Sigmoid colon (tissue), 6 donors: ENCODE measurements at regions not wholly inside any gene's neighbourhood (a gene's known extent, or its start where the extent isn't known, plus 50 kb on each side); places are given as distances from the start of the nearest gene placed in this dataset.

Experiments
- DNase-seq: peaks from one replicate; pipeline ENCODE4 v3.0.0-alpha.2; 2019
- H3K27ac ChIP-seq, 4 donors: fragments of 200-600 bp; sonication (generic); one replicate each; pipeline ENCODE4 v1.5.1; 2016 to 2019; ENCODE audit warnings: mild to moderate bottlenecking in 1 of 4
- H3K27me3 ChIP-seq, 3 donors: fragments of 200-600 bp; sonication (generic); one replicate each; pipeline ENCODE4 v1.5.1; 2019; ENCODE audit warnings: mild to moderate bottlenecking in 1 of 3
- H3K36me3 ChIP-seq, 4 donors: fragments of 200-600 bp; sonication (generic); one replicate each; pipeline ENCODE4 v1.5.1; 2016 to 2019
- H3K4me1 ChIP-seq, 4 donors: fragments of 200-600 bp; sonication (generic); one replicate each; pipeline ENCODE4 v1.5.1; 2017 to 2019
- H3K4me3 ChIP-seq, 4 donors: fragments of 200-600 bp; sonication (generic); one replicate each; pipeline ENCODE4 v1.5.1; 2017 to 2019; ENCODE audit warnings: mild to moderate bottlenecking in 2 of 4, moderate library complexity in 1 of 4
- H3K9me3 ChIP-seq, 4 donors: fragments of 200-600 bp in 3 of 4; sonication (generic) in 3 of 4; one replicate each; pipeline versions ENCODE4 v1.5.1 to v1.6.1; 2013 to 2019
- CTCF ChIP-seq, 4 experiments: fragments of 450-650 bp in 3 of 4; fragments of 200-600 bp in 1 of 4; IDR thresholded peaks; one replicate each; pipeline ENCODE4 v1.5.1; 2016 to 2019; ENCODE audit warnings: antibody characterized with exemption in 4 of 4, mild to moderate bottlenecking in 3 of 4, moderate library complexity in 2 of 4
- EP300 ChIP-seq, 4 donors: sonication (generic); formaldehyde crosslinking; IDR thresholded peaks; one replicate each; pipeline ENCODE4 v1.6.1; 2017; ENCODE audit warnings: antibody characterized with exemption in 4 of 4
- POLR2A ChIP-seq, 2 donors: fragments of 450-650 bp; IDR thresholded peaks; one replicate each; pipeline ENCODE4 v1.6.1; 2016; ENCODE audit warnings: antibody characterized with exemption in 2 of 2, mild to moderate bottlenecking in 2 of 2, moderate library complexity in 2 of 2
- POLR2AphosphoS5 ChIP-seq, 4 donors: sonication (generic); formaldehyde crosslinking; IDR thresholded peaks; one replicate each; pipeline ENCODE4 v1.6.1; 2017; ENCODE audit warnings: antibody characterized with exemption in 4 of 4
- WGBS, 2 donors: extraction: QIAGEN DNeasy Blood & Tissue Kit; methylation state at CpG; one replicate each; pipeline ENCODE4 v1.1.7; 2013; 5-methylcytosine and 5-hydroxymethylcytosine counted together
- intact Hi-C: fragments of 100-400 bp; cut with DNase I; formaldehyde crosslinking; loops from one replicate; pipeline ENCODE4 v1.15.1; 2023
- donor health status: healthy with polysubstance abuse.
- donor health status: healthy.

DNA sequence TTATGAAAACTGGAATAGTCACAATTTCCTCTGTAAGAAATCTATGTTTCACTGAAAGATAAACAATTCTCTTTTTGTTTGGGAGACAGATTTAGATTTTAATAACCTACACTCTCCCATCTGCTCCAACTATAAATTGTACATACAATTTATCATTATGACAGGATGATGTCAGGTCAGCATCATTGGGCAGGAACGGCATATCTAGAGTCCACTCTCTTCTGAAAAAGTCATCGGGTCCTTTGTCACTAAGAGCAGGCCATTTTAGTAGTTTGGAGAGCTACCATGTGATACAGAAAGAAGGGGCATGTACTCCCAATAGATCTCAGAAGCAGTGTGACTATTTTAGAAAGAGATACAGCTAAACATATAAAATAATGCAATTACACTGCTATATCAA, 180.8 kb upstream of the ARGLU1 start:
- intact Hi-C loops = no loop called here
- TF ChIP-seq POLR2A (IDR thresholded peaks at IDR 0.05) (no peak), CTCF (IDR thresholded peaks at IDR 0.05) (no peak), POLR2AphosphoS5 (IDR thresholded peaks at IDR 0.05) (no peak), EP300 (IDR thresholded peaks at IDR 0.05) (no peak)
- no peak overlapping the region for H3K4me3 ChIP-seq

DNA sequence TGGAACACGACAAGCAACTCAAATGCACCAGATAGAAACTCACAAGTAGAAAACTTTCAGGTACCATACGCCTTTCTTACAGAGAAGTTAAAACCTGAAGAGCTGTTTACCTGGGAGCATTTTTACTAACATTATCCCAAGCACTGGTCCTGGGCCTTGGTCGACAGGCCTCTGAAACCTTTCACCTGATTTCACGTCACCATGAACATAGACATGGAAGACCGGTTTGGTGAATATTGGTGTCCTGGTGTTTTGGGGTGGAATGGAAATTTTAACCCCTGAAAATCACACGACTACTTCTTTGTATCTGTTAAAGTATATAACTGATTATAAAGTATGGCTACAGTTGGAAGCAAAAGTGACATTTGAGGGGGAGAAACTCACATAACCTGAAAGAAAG, 176.6 kb upstream of the ARGLU1 start:
- Histone ChIP-seq H3K36me3 (no peaks in the 10 kb centered on the region), H3K27ac (no peak overlapping the region), H3K4me3 (no peak overlapping the region), H3K27me3 (no peaks in the 10 kb centered on the region), H3K4me1 (no peaks in the 10 kb centered on the region), H3K9me3 (no peaks in the 10 kb centered on the region)
- TF ChIP-seq EP300 (IDR thresholded peaks at IDR 0.05) (no peak), POLR2AphosphoS5 (IDR thresholded peaks at IDR 0.05) (no peak), POLR2A (IDR thresholded peaks at IDR 0.05) (no peak), CTCF (IDR thresholded peaks at IDR 0.05) (no peak)
- no peak for DNase-seq
- 77 to 91% methylated on average over 6 of the region's 6 CpGs for WGBS, 2 donors
- intact Hi-C loops = no loop called here

More for the DNA sequence above, 180.8 kb upstream of the ARGLU1 start:
- no peaks in the 10 kb centered on the region for H3K9me3 ChIP-seq
- WGBS, 2 donors = 59 to 63% methylated on average over 2 of the region's 2 CpGs
- H3K36me3 ChIP-seq = no peaks in the 10 kb centered on the region
- no peak overlapping the region for H3K27ac ChIP-seq
- H3K4me1 ChIP-seq = no peaks in the 10 kb centered on the region
- no peak for DNase-seq
- no peaks in the 10 kb centered on the region for H3K27me3 ChIP-seq

- H3K27ac ChIP-seq = no peak overlapping the region
- DNase-seq = no peak
- H3K4me1 ChIP-seq = no peaks in the 10 kb centered on the region
- no peak overlapping the region for H3K4me3 ChIP-seq
- H3K9me3 ChIP-seq = no peaks in the 10 kb centered on the region
- no peaks in the 10 kb centered on the region for H3K36me3 ChIP-seq
- intact Hi-C loops = no loop called here
- TF ChIP-seq POLR2A (IDR thresholded peaks at IDR 0.05) = no peak
- no peak for TF ChIP-seq POLR2AphosphoS5 (IDR thresholded peaks at IDR 0.05)
- TF ChIP-seq EP300 (IDR thresholded peaks at IDR 0.05) = no peak
- no peak for TF ChIP-seq CTCF (IDR thresholded peaks at IDR 0.05)
- WGBS, 2 donors = 88% methylated on average over 10 of the region's 10 CpGs
- H3K27me3 ChIP-seq = no peaks in the 10 kb centered on the region
Measured at GRCh38 chr13:106738186-106738678, 170.3 kb upstream of the ARGLU1 start.

DNA sequence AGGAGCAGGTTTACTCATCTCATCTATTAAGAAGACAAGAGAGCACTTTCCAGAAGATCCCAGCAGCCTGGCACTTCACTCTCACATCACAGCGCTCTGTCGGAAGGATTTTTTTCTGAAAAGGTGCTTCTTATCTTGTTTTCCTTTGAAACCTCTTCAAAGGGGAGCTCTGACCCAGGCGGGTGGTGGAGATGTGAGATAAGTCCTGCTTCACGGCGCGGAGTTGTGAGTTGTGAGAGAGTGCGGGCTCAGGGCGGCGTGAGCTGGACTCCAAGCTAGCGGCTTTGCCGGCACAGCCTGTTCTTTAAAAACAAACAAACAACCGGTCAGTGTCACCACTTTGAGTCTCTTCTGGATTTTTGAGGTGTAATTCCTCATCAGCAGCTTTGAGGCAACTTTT, 169.0 kb upstream of the ARGLU1 start:
- intact Hi-C loops = no loop called here
- 93 to 95% methylated on average over 12 of the region's 12 CpGs for WGBS, 2 donors

More for the DNA sequence above, 169.0 kb upstream of the ARGLU1 start:
- TF ChIP-seq POLR2AphosphoS5 (IDR thresholded peaks at IDR 0.05) = no peak
- no peak for TF ChIP-seq CTCF (IDR thresholded peaks at IDR 0.05)
- TF ChIP-seq POLR2A (IDR thresholded peaks at IDR 0.05) = no peak
- no peak for TF ChIP-seq EP300 (IDR thresholded peaks at IDR 0.05)
- Histone ChIP-seq H3K36me3 (no peaks in the 10 kb centered on the region), H3K4me1 (no peaks in the 10 kb centered on the region), H3K4me3 (no peak overlapping the region), H3K27ac (no peak overlapping the region), H3K9me3 (no peaks in the 10 kb centered on the region), H3K27me3 (no peaks in the 10 kb centered on the region)
- no peak for DNase-seq
